ENCODE measurements at regions not wholly inside any gene's neighbourhood (a gene's known extent, or its start where the extent isn't known, plus 50 kb on each side); places are given as distances from the start of the nearest gene placed in this dataset.
"Not testable (repeated sequence)": the region's sequence is repeated elsewhere in the genome, so short reads cannot be mapped to it uniquely, and the experiment has no call there.

- DNase-seq (ENCODE audit: low spot score) = no peak
Measured at GRCh38 chr6:71722736-71723135, 163.6 kb upstream of the RIMS1 start.

- DNase-seq (ENCODE audit: low spot score) = peak; percentile 90
Measured at GRCh38 chr6:71724456-71725125, 161.8 kb upstream of the RIMS1 start.

- DNase-seq (ENCODE audit: low spot score) = no peak
Measured at GRCh38 chr6:71725126-71725470, 161.3 kb upstream of the RIMS1 start.

GRCh38 chr6:71726121-71726520 lies 160.2 kb upstream of the RIMS1 start:
- DNase-seq (ENCODE audit: low spot score) = no peak

- DNase-seq (ENCODE audit: low spot score) = peak; percentile 82
Measured at GRCh38 chr6:71727632-71728294, 158.6 kb upstream of the RIMS1 start.

GRCh38 chr6:71730284-71730683 lies 156.1 kb upstream of the RIMS1 start:
- DNase-seq (ENCODE audit: low spot score) = no peak

GRCh38 chr6:71733970-71734899 lies 152.1 kb upstream of the RIMS1 start:
- DNase-seq (ENCODE audit: low spot score) = no peak

- DNase-seq (ENCODE audit: low spot score) = no peak
Measured at GRCh38 chr6:71737953-71738352, 148.4 kb upstream of the RIMS1 start.

GRCh38 chr6:71745525-71745924 lies 140.8 kb upstream of the RIMS1 start:
- no peak for DNase-seq (ENCODE audit: low spot score)

GRCh38 chr6:71766146-71766760 lies 120.1 kb upstream of the RIMS1 start:
- DNase-seq (ENCODE audit: low spot score) = peak; percentile 10

- DNase-seq (ENCODE audit: low spot score) = no peak
Measured at GRCh38 chr6:71766796-71767195, 119.6 kb upstream of the RIMS1 start.

- DNase-seq (ENCODE audit: low spot score) = no peak
Measured at GRCh38 chr6:71768356-71768755, 118.0 kb upstream of the RIMS1 start.

GRCh38 chr6:71808865-71809264 lies 77.5 kb upstream of the RIMS1 start:
- no peak for DNase-seq (ENCODE audit: low spot score)

GRCh38 chr6:71810880-71811279 lies 75.5 kb upstream of the RIMS1 start:
- DNase-seq (ENCODE audit: low spot score) = no peak

GRCh38 chr6:71822625-71823024 lies 63.7 kb upstream of the RIMS1 start:
- peak; percentile 9 for DNase-seq (ENCODE audit: low spot score)

GRCh38 chr6:71832110-71832764 lies 54.1 kb upstream of the RIMS1 start:
- not testable (repeated sequence) for DNase-seq (ENCODE audit: low spot score)

Measured in kidney tubule cell (primary cell).